ENCODE measurements at regions not wholly inside any gene's neighbourhood (a gene's known extent, or its start where the extent isn't known, plus 50 kb on each side); places are given as distances from the start of the nearest gene placed in this dataset.

- TF ChIP-seq TAF1 (IDR thresholded peaks at IDR 0.05; ENCODE audit: borderline replicate concordance, insufficient read depth, low read length) (no peak), POLR2AphosphoS5 (IDR thresholded peaks at IDR 0.05; ENCODE audit: low read depth, low read length) (no peak), SIN3A (IDR thresholded peaks at IDR 0.05; ENCODE audit: borderline replicate concordance, insufficient read depth, low read length) (no peak), FOXP2 (optimal IDR thresholded peaks at IDR 0.05; ENCODE audit: borderline replicate concordance, extremely low read depth, extremely low read length, insufficient read depth) (no peak)
- TF ChIP-seq, protein P1, sequence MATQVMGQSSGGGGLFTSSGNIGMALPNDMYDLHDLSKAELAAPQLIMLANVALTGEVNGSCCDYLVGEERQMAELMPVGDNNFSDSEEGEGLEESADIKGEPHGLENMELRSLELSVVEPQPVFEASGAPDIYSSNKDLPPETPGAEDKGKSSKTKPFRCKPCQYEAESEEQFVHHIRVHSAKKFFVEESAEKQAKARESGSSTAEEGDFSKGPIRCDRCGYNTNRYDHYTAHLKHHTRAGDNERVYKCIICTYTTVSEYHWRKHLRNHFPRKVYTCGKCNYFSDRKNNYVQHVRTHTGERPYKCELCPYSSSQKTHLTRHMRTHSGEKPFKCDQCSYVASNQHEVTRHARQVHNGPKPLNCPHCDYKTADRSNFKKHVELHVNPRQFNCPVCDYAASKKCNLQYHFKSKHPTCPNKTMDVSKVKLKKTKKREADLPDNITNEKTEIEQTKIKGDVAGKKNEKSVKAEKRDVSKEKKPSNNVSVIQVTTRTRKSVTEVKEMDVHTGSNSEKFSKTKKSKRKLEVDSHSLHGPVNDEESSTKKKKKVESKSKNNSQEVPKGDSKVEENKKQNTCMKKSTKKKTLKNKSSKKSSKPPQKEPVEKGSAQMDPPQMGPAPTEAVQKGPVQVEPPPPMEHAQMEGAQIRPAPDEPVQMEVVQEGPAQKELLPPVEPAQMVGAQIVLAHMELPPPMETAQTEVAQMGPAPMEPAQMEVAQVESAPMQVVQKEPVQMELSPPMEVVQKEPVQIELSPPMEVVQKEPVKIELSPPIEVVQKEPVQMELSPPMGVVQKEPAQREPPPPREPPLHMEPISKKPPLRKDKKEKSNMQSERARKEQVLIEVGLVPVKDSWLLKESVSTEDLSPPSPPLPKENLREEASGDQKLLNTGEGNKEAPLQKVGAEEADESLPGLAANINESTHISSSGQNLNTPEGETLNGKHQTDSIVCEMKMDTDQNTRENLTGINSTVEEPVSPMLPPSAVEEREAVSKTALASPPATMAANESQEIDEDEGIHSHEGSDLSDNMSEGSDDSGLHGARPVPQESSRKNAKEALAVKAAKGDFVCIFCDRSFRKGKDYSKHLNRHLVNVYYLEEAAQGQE (IDR thresholded peaks at IDR 0.05; ENCODE audit: insufficient read depth in 1 of 2, low read depth in 2 of 2, low read length in 2 of 2) = no peak
Observed at GRCh38 chr4:112881842-112882241, 167.6 kb upstream of the ANK2 start.

All from PFSK-1 (cell line).